ENCODE measurements at regions not wholly inside any gene's neighbourhood (a gene's known extent, or its start where the extent isn't known, plus 50 kb on each side); places are given as distances from the start of the nearest gene placed in this dataset.

DNA sequence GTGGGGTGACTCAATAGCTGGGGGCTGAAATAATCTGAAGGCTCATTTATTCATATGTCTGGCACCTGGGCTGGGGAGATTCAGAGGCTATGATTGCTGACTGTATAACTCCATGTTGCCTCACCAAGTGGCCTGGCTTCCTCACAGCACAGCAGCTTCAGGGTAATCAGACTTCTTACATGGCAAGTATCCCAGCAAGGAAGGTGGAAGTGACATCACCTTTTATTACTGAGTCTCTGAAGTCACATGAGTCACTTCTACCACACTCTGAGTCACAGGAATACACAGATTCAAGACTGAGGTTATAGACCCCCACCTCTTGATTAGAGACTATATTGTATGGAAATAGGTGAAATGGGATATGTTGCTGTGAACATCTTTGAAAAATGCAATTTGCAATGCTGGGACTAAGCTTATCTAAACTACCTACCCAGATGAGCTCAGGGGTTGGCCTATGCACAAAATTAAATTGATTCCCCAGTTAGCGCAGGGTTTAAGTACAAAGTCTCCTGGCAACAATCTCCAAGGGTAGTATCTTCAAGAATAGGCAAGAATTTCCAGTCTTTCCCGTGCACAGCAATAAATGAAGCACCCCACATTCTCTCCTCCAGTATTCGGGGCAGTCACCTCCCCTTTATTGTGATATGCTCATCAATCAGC is 553.1 kb downstream of the LRRC70 start:
- H3K36me3 ChIP-seq (replicated peaks in 1 of 2; ENCODE audit: control insufficient read depth in 1 of 2, insufficient read depth in 2 of 2, low read length in 2 of 2): no peaks in the 10 kb centered on the region
- no peak for DNase-seq
- intact Hi-C loops (cut with micrococcal nuclease): no loop called here
- H3K4me1 ChIP-seq (ENCODE audit: control insufficient read depth in 1 of 2, insufficient read depth in 2 of 2, low read length in 2 of 2): no peaks in the 10 kb centered on the region
- H3K4me3 ChIP-seq (replicated peaks in 1 of 3; ENCODE audit: low read depth in 2 of 3, low read length in 3 of 3): no peak overlapping the region
- H3K4me2 ChIP-seq (replicated peaks; ENCODE audit: extremely low read depth, low read length, poor library complexity, severe bottlenecking): no peak overlapping the region
- H4K20me1 ChIP-seq (ENCODE audit: insufficient read depth, low read length): no peaks in the 10 kb centered on the region
- Mint-ChIP-seq H3K4me1 (no peaks in the 10 kb centered on the region), H3K27me3 (ENCODE audit: low read depth in 3 of 3) (no peaks in the 10 kb centered on the region), H3K27ac (no peak overlapping the region), H3K36me3 (no peaks in the 10 kb centered on the region), H3K4me3 (no peak overlapping the region), H3K9me3 (no peaks in the 10 kb centered on the region)
- H3K79me2 ChIP-seq (ENCODE audit: insufficient read depth, low read length): no peaks in the 10 kb centered on the region
- WGBS (ENCODE audit: insufficient coverage): 100% methylated on average over 1 of the region's 3 CpGs
- no peak overlapping the region for H3K9ac ChIP-seq (ENCODE audit: insufficient read depth, low read length, poor library complexity, severe bottlenecking)
- no peaks in the 10 kb centered on the region for H3K27me3 ChIP-seq (ENCODE audit: control insufficient read depth in 2 of 2, insufficient read depth in 2 of 2, low read length in 2 of 2)
- H3K27ac ChIP-seq (ENCODE audit: low read depth in 1 of 2, low read length in 2 of 2): no peak overlapping the region
- H2AFZ ChIP-seq (ENCODE audit: insufficient read depth, low read depth, low read length, poor library complexity, severe bottlenecking): no peak overlapping the region
- no peaks in the 10 kb centered on the region for H3K9me3 ChIP-seq (replicated peaks in 1 of 2; ENCODE audit: control insufficient read depth in 1 of 2, insufficient read depth in 1 of 2, low read length in 2 of 2)
- TF ChIP-seq, protein P1, sequence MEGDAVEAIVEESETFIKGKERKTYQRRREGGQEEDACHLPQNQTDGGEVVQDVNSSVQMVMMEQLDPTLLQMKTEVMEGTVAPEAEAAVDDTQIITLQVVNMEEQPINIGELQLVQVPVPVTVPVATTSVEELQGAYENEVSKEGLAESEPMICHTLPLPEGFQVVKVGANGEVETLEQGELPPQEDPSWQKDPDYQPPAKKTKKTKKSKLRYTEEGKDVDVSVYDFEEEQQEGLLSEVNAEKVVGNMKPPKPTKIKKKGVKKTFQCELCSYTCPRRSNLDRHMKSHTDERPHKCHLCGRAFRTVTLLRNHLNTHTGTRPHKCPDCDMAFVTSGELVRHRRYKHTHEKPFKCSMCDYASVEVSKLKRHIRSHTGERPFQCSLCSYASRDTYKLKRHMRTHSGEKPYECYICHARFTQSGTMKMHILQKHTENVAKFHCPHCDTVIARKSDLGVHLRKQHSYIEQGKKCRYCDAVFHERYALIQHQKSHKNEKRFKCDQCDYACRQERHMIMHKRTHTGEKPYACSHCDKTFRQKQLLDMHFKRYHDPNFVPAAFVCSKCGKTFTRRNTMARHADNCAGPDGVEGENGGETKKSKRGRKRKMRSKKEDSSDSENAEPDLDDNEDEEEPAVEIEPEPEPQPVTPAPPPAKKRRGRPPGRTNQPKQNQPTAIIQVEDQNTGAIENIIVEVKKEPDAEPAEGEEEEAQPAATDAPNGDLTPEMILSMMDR (IDR thresholded peaks at IDR 0.05): no peak

DNA sequence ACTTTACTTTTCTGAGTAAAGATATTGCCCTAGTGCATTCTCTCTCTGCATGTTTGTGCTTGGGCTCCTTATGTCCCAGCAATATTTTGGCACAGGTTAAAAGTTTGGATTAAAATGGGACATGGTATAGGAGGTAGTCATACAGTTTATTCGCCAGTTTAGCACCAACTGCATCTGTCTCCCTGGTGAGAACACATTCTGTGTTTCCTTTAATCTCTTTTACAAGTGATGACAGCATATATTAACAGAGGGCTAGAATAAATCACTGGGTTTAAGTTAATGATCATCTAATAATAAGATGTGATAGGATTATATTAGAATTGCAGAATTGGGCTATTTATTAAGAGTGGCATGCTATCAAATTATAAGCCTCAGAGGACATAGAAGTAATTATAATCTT is 550.1 kb downstream of the LRRC70 start:
- WGBS (ENCODE audit: insufficient coverage): no CpG with 5 or more reads among the region's 1 CpG
- intact Hi-C loops (cut with micrococcal nuclease): no loop called here
- Mint-ChIP-seq H3K36me3 (no peaks in the 10 kb centered on the region), H3K27me3 (ENCODE audit: low read depth in 3 of 3) (no peaks in the 10 kb centered on the region), H3K27ac (no peak overlapping the region), H3K9me3 (no peaks in the 10 kb centered on the region), H3K4me3 (no peak overlapping the region), H3K4me1 (no peaks in the 10 kb centered on the region)
- DNase-seq: no peak
- H3K4me2 ChIP-seq (replicated peaks; ENCODE audit: extremely low read depth, low read length, poor library complexity, severe bottlenecking): no peak overlapping the region
- H3K4me3 ChIP-seq (replicated peaks in 1 of 3; ENCODE audit: low read depth in 2 of 3, low read length in 3 of 3): no peak overlapping the region
- H4K20me1 ChIP-seq (ENCODE audit: insufficient read depth, low read length): no peaks in the 10 kb centered on the region
- no peak overlapping the region for H3K27ac ChIP-seq (ENCODE audit: low read depth in 1 of 2, low read length in 2 of 2)
- TF ChIP-seq, protein P1 (IDR thresholded peaks at IDR 0.05): no peak
- H3K79me2 ChIP-seq (ENCODE audit: insufficient read depth, low read length): no peaks in the 10 kb centered on the region
- no peaks in the 10 kb centered on the region for H3K9me3 ChIP-seq (replicated peaks in 1 of 2; ENCODE audit: control insufficient read depth in 1 of 2, insufficient read depth in 1 of 2, low read length in 2 of 2)
- H2AFZ ChIP-seq (ENCODE audit: insufficient read depth, low read depth, low read length, poor library complexity, severe bottlenecking): no peak overlapping the region
- H3K9ac ChIP-seq (ENCODE audit: insufficient read depth, low read length, poor library complexity, severe bottlenecking): no peak overlapping the region
- no peaks in the 10 kb centered on the region for H3K36me3 ChIP-seq (replicated peaks in 1 of 2; ENCODE audit: control insufficient read depth in 1 of 2, insufficient read depth in 2 of 2, low read length in 2 of 2)
- H3K4me1 ChIP-seq (ENCODE audit: control insufficient read depth in 1 of 2, insufficient read depth in 2 of 2, low read length in 2 of 2): no peaks in the 10 kb centered on the region
- H3K27me3 ChIP-seq (ENCODE audit: control insufficient read depth in 2 of 2, insufficient read depth in 2 of 2, low read length in 2 of 2): no peaks in the 10 kb centered on the region

Data from CD14-positive monocyte (primary cell).